Caco-2 (cell line): ENCODE measurements at regions not wholly inside any gene's neighbourhood (a gene's known extent, or its start where the extent isn't known, plus 50 kb on each side); places are given as distances from the start of the nearest gene placed in this dataset.

Experiments used
- BruUV-seq: library from RNA; stranded (reverse); fragments of 400-500 nt; replicated peaks from 2 replicates; lab custom pipeline; 2021; lab: Mats Ljungman, UMichigan
- CTCF ChIA-PET: fragments of 300-600 bp; sonication (Branson Sonifier 250); formaldehyde crosslinking; loops from one replicate; lab custom pipeline; 2022; ENCODE audit warnings: antibody characterized with exemption; lab: Charles Lee
- POLR2A ChIA-PET: fragments of 300-600 bp; sonication (Branson Sonifier 250); formaldehyde crosslinking; loops from one replicate; lab custom pipeline; 2022; ENCODE audit warnings: antibody characterized with exemption; lab: Charles Lee
- DNase-seq, 2 experiments: peaks; one replicate each; pipeline versions ENCODE4 v3.0.0 to v3.0.0-alpha.2; 2020 to 2022
- H3K27me3 ChIP-seq: replicated peaks from 2 replicates; pipeline ENCODE4 v1.6.0; 2011; ENCODE audit warnings: low read length; ENCODE audit not compliant: control insufficient read depth, insufficient read depth
- H3K36me3 ChIP-seq: 2 replicates; pipeline ENCODE4 v1.5.1; 2011; ENCODE audit warnings: low read length; ENCODE audit not compliant: control insufficient read depth, insufficient read depth
- H3K4me1 ChIP-seq: fragments of 250-450 bp; sonication (Bioruptor Pico); 2 replicates; pipeline ENCODE4 v1.5.1; 2020; ENCODE audit warnings: mild to moderate bottlenecking
- H3K4me3 ChIP-seq: 2 replicates; pipeline ENCODE4 v1.5.1; 2011; ENCODE audit warnings: low read depth, mild to moderate bottlenecking, control low read depth, low read length
- H3K9me3 ChIP-seq: fragments of 250-450 bp; sonication (Bioruptor Pico); 2 replicates; pipeline ENCODE4 v1.5.1; 2020; ENCODE audit warnings: mild to moderate bottlenecking, moderate library complexity
- H3K27ac Mint-ChIP-seq: one replicate; pipeline ENCODE4 v1.8.0; 2022; ENCODE audit warnings: mixed read lengths; ENCODE audit not compliant: unreplicated experiment
- H3K27me3 Mint-ChIP-seq: one replicate; pipeline ENCODE4 v1.8.0; 2022; ENCODE audit warnings: mixed read lengths; ENCODE audit not compliant: insufficient read depth, unreplicated experiment
- H3K36me3 Mint-ChIP-seq: one replicate; pipeline ENCODE4 v1.8.0; 2022; ENCODE audit warnings: mild to moderate bottlenecking, mixed read lengths; ENCODE audit not compliant: insufficient read depth, unreplicated experiment
- H3K4me1 Mint-ChIP-seq: one replicate; pipeline ENCODE4 v1.8.0; 2022; ENCODE audit warnings: low read depth, mixed read lengths; ENCODE audit not compliant: unreplicated experiment
- H3K4me3 Mint-ChIP-seq: one replicate; pipeline ENCODE4 v1.8.0; 2022; ENCODE audit warnings: mild to moderate bottlenecking, moderate library complexity, mixed read lengths; ENCODE audit not compliant: unreplicated experiment
- H3K9me3 Mint-ChIP-seq: one replicate; pipeline ENCODE4 v1.8.0; 2022; ENCODE audit warnings: mixed read lengths; ENCODE audit not compliant: unreplicated experiment
- intact Hi-C: fragments of 100-400 bp; cut with micrococcal nuclease; formaldehyde crosslinking; loops from one replicate; pipeline ENCODE4 v1.10.0; 2022; ENCODE audit not compliant: unreplicated experiment
- TF ChIP-seq, protein P1 (sequence below), 2 experiments: fragments of 200-600 bp in 1 of 2; IDR thresholded peaks; 1 replicate in 1 of 2; 2 replicates in 1 of 2; pipeline versions ENCODE4 v1.5.1 to v1.8.0; 2011 to 2022; ENCODE audit warnings: antibody characterized with exemption in 1 of 2, control low read depth in 1 of 2, inconsistent platforms in 1 of 2, low read depth in 1 of 2, low read length in 1 of 2, mild to moderate bottlenecking in 1 of 2, moderate library complexity in 1 of 2; ENCODE audit not compliant: insufficient read depth in 1 of 2, severe bottlenecking in 1 of 2, unreplicated experiment in 1 of 2

DNA sequence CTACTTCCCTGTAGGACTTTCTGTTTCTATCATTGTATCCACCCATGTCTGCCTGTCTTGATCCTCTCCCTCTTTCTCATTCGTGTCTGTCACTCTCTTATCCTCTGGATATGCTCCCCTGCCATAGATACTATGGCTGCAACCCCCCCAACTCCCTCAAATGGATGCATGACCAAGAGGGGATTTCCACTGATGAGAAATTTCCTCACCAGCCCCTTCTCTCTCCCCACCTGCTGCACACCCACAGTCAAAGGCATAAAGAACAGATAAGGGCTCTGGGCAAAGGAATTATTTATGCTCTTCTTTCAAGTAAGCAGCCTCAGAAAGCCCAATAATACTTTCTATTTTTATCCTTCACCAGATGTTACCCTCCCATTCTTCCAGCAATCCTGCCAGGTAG is 121.3 kb downstream of the FOXI3 start:
- intact Hi-C loops = loop anchor here (10.0 kb wide), 1 partner anchor 124 kb away; the partner anchor contains the start of gene FOXI3
- ChIA-PET CTCF (no interaction called here), POLR2A (interaction anchor here (0.6 kb wide), 1 partner anchor 31 kb away, joined by 5 read pairs; no protein-coding TSS in a partner anchor)
- H3K4me1 ChIP-seq = peaks cover 15% of the 10 kb centered on the region
- no peaks in the 10 kb centered on the region for H3K36me3 ChIP-seq
- no TSS peak for BruUV-seq
- Mint-ChIP-seq H3K4me1 (peaks cover 22% of the 10 kb centered on the region), H3K36me3 (peaks cover 6% of the 10 kb centered on the region), H3K4me3 (no peak overlapping the region), H3K9me3 (peaks cover 13% of the 10 kb centered on the region), H3K27ac (no peak overlapping the region), H3K27me3 (peaks cover 27% of the 10 kb centered on the region)
- H3K4me3 ChIP-seq = no peak overlapping the region
- no peak for DNase-seq
- TF ChIP-seq, protein P1, sequence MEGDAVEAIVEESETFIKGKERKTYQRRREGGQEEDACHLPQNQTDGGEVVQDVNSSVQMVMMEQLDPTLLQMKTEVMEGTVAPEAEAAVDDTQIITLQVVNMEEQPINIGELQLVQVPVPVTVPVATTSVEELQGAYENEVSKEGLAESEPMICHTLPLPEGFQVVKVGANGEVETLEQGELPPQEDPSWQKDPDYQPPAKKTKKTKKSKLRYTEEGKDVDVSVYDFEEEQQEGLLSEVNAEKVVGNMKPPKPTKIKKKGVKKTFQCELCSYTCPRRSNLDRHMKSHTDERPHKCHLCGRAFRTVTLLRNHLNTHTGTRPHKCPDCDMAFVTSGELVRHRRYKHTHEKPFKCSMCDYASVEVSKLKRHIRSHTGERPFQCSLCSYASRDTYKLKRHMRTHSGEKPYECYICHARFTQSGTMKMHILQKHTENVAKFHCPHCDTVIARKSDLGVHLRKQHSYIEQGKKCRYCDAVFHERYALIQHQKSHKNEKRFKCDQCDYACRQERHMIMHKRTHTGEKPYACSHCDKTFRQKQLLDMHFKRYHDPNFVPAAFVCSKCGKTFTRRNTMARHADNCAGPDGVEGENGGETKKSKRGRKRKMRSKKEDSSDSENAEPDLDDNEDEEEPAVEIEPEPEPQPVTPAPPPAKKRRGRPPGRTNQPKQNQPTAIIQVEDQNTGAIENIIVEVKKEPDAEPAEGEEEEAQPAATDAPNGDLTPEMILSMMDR (IDR thresholded peaks at IDR 0.05; ENCODE audit: insufficient read depth in 1 of 2, low read depth in 1 of 2, low read length in 1 of 2, severe bottlenecking in 1 of 2, unreplicated experiment in 1 of 2) = no peak
- no peaks in the 10 kb centered on the region; the same call in 1 of the 2 replicates for H3K27me3 ChIP-seq
- H3K9me3 ChIP-seq = no peaks in the 10 kb centered on the region

DNA sequence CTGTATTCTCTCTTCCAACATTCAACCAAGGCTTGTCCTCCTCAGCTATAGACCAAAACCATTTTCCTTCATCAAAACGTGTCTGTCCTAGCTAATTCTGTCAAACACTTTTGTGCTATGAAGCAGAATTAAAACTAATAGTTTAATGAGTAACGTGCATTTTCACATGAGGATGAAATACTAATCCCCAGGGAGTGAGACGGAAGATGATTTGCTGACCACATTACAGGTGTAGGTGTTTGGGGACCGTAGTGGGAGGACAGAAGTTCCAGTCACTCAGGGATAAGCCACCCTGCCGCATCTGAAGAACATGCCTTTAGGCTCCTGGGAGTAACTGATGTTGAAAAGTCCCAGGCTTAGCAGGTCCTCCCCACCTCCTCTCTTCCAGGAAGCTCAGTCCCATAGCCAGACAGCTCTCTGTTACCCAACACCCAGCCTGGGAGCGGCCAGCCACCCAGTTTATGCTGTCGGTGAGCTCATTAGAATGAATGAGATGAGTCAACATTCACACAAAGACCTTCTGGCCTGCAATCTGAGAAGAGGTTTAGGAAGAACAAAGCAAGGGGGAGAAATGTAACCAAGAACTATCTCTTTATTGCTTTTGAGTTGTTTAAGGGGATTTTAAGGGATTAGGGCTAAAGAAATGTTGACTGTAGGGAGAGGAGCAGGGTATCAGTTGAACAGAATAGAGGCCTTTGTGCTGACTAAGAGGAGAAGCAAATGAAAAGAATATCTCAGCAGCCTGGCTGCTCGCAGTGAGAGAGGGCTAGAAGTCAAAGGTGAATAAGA is 122.5 kb downstream of the FOXI3 start:
- Mint-ChIP-seq H3K4me3 (peak overlapping the region; percentile 1), H3K36me3 (peaks cover 6% of the 10 kb centered on the region), H3K9me3 (peaks cover 13% of the 10 kb centered on the region), H3K27ac (peak overlapping the region; percentile 14), H3K4me1 (peaks cover 22% of the 10 kb centered on the region), H3K27me3 (peaks cover 27% of the 10 kb centered on the region)
- CTCF ChIA-PET = interaction anchor here (0.7 to 1.1 kb wide), 5 partner anchors 10 to 269 kb away, joined by 3 to 4 read pairs (median 3); no protein-coding TSS in a partner anchor
- Histone ChIP-seq H3K27me3 (no peaks in the 10 kb centered on the region; the same call in 1 of the 2 replicates), H3K9me3 (no peaks in the 10 kb centered on the region), H3K4me1 (peaks cover 15% of the 10 kb centered on the region), H3K36me3 (no peaks in the 10 kb centered on the region), H3K4me3 (no peak overlapping the region)
- BruUV-seq = no TSS peak
- TF ChIP-seq, protein P1 (IDR thresholded peaks at IDR 0.05; ENCODE audit: insufficient read depth in 1 of 2, low read depth in 1 of 2, low read length in 1 of 2, severe bottlenecking in 1 of 2, unreplicated experiment in 1 of 2) = no peak
- intact Hi-C loops = loop anchor here (1.0 to 10.0 kb wide), 5 partner anchors 9 to 297 kb away; partner anchors contain the start of genes EIF2AK3 and FOXI3
- POLR2A ChIA-PET = interaction anchor here (0.6 kb wide), 1 partner anchor 218 kb away, joined by 3 read pairs; no protein-coding TSS in a partner anchor
- DNase-seq = peak; percentile 93

DNA sequence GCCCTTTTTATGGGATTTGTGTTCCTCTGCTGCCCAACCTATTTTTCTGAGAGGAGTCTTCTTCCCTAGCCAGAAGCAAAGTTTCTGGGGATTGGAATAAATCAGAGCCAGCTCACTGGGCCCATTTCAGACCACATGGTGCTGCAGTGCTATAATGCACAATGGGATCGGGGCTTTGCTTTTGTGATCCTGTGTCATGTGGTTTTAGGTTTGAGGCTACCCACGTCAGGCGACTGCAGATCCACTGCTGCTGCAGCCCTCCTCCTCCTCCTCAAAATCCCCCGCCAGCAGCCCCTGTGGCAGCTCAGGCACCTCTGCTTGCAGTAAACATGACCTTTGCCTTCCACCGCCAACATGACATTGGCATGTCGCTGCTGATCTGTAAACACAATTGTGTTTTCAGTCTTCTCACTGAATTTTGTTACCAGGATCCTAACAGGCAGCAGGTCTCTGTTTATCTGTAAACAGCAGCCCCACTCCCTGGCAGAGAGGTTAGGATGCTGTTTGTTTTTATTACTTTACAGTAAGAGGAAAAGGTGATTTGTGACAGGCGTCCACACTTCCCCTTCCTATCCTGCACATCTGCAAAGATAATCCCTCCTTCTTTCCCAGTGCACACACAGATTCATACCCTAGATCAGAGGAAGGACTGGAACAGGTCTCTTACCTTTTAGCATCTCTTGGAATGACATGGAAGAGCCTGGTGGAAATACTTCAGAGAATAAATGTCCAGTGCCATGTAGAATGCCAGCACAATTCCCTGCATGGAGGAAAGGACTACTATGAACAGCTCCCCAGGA is 130.8 kb downstream of the FOXI3 start:
- Mint-ChIP-seq H3K27ac (no peak overlapping the region), H3K27me3 (peaks cover 7% of the 10 kb centered on the region), H3K4me3 (no peak overlapping the region), H3K36me3 (no peaks in the 10 kb centered on the region), H3K4me1 (peaks cover 7% of the 10 kb centered on the region), H3K9me3 (no peaks in the 10 kb centered on the region)
- no peaks in the 10 kb centered on the region for H3K27me3 ChIP-seq
- TF ChIP-seq, protein P1 (IDR thresholded peaks at IDR 0.05; ENCODE audit: insufficient read depth in 1 of 2, low read depth in 1 of 2, low read length in 1 of 2, severe bottlenecking in 1 of 2, unreplicated experiment in 1 of 2) = no peak
- intact Hi-C loops = loop anchor here (1.0 kb wide), 1 partner anchor 9 kb away; no protein-coding TSS in a partner anchor
- H3K9me3 ChIP-seq = 0 out of 2 replicates have a peak, but pooled peaks cover 3% of the 10 kb centered on the region
- BruUV-seq = no TSS peak
- H3K4me1 ChIP-seq = no peaks in the 10 kb centered on the region
- ChIA-PET POLR2A (no interaction called here), CTCF (no interaction called here)
- H3K4me3 ChIP-seq = no peak overlapping the region
- DNase-seq = peak in 1 of 2 experiments; percentile 13
- no peaks in the 10 kb centered on the region for H3K36me3 ChIP-seq
